ENCODE measurements at regions not wholly inside any gene's neighbourhood (a gene's known extent, or its start where the extent isn't known, plus 50 kb on each side); places are given as distances from the start of the nearest gene placed in this dataset.

DNA sequence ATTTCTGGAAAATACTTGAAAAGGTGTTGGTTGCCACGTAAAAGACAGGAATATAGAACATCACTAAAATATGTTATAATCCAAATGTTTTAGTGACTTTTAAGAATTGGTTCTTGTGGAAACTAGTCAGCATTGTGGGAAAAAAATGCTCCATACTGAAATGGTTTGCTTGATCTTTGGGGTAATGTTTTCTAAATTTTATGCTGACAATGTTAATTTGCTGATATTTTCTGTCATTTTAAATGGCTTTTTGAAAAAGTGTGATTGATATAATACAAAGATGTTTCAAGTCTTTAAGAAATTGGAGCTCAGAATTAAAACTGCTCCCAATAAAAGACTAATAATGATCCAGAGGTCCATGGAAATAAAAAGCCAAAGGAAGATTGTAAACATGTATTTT lies 610.9 kb downstream of the ADGRL2 start:
- dilution Hi-C loops (cut with HindIII; ENCODE audit: low sequenced_read_pairs, unreplicated experiment), result no loop called here
- no peaks in the 10 kb centered on the region for H3K9me1 ChIP-seq (ENCODE audit: insufficient read depth, low read length)
- BruUV-seq (replicated peaks), result no TSS peak

More for the DNA sequence above, 610.9 kb downstream of the ADGRL2 start:
- Histone ChIP-seq H2BK15ac (ENCODE audit: low read depth, low read length) (no peak overlapping the region), H2AK5ac (ENCODE audit: low read depth, low read length) (no peak overlapping the region), H3K56ac (ENCODE audit: extremely low read depth, insufficient read depth, low read length) (no peak overlapping the region), H3K4me1 (ENCODE audit: control insufficient read depth, insufficient read depth, low read length) (no peaks in the 10 kb centered on the region), H3K23ac (ENCODE audit: low read depth, low read length) (no peak overlapping the region), H3K4ac (ENCODE audit: low read depth, low read length) (no peak overlapping the region), H2BK20ac (ENCODE audit: low read depth, low read length) (no peak overlapping the region), H3K79me1 (ENCODE audit: low read depth in 1 of 2, low read length in 2 of 2) (no peaks in the 10 kb centered on the region), H3K36me3 (ENCODE audit: control insufficient read depth, insufficient read depth, low read length) (no peaks in the 10 kb centered on the region), H3K18ac (ENCODE audit: low read depth, low read length) (no peak overlapping the region), H2BK5ac (ENCODE audit: low read depth, low read length, poor library complexity, severe bottlenecking) (no peak overlapping the region), H2AK9ac (replicated peaks; ENCODE audit: low read depth, low read length, poor library complexity) (no peak overlapping the region), H3K9me3 (ENCODE audit: control insufficient read depth, insufficient read depth, low read length) (no peaks in the 10 kb centered on the region), H3K9ac (ENCODE audit: low read depth, low read length) (no peak overlapping the region), H4K20me1 (ENCODE audit: insufficient read depth, low read length) (no peaks in the 10 kb centered on the region), H2AFZ (replicated peaks; ENCODE audit: low read length, poor library complexity) (no peak overlapping the region), H3K4me2 (ENCODE audit: low read depth, low read length) (no peak overlapping the region), H3K27ac (ENCODE audit: insufficient read depth, low read length) (no peak overlapping the region), H3K14ac (replicated peaks; ENCODE audit: low read depth, low read length) (no peak overlapping the region), H3K27me3 (ENCODE audit: control insufficient read depth, insufficient read depth, low read length) (no peaks in the 10 kb centered on the region), H2BK120ac (ENCODE audit: low read depth, low read length) (no peak overlapping the region), H4K91ac (ENCODE audit: insufficient read depth, low read depth, low read length) (no peak overlapping the region), H4K8ac (ENCODE audit: low read depth in 2 of 2, low read length in 2 of 2) (no peak overlapping the region), H4K5ac (ENCODE audit: low read depth, low read length) (no peak overlapping the region), H3K4me3 (ENCODE audit: insufficient read depth, low read depth, low read length) (no peak overlapping the region)
- intact Hi-C loops (cut with micrococcal nuclease), result no loop called here
- TF ChIP-seq MAFK (IDR thresholded peaks at IDR 0.05; ENCODE audit: low read depth, low read length), result peak; percentile 80
- no peak for TF ChIP-seq RFX5 (IDR thresholded peaks at IDR 0.05; ENCODE audit: low read depth, low read length)
- TF ChIP-seq POLR2A (IDR thresholded peaks at IDR 0.05; ENCODE audit: low read depth, low read length), result no peak
- WGBS, 2 experiments (ENCODE audit: extremely low coverage in 2 of 2, insufficient read length in 1 of 2), result no CpG with 5 or more reads among the region's 1 CpG
- in situ Hi-C loops (cut with MboI; ENCODE audit: low sequenced_read_pairs), result no loop called here
- no peak for ATAC-seq (ENCODE audit: low read depth)
- CTCF ChIA-PET, result no interaction called here
- POLR2A ChIA-PET (ENCODE audit: unreplicated experiment), result no interaction called here
- DNase-seq, result no peak
